ENCODE measurements at regions not wholly inside any gene's neighbourhood (a gene's known extent, or its start where the extent isn't known, plus 50 kb on each side); places are given as distances from the start of the nearest gene placed in this dataset.

DNA sequence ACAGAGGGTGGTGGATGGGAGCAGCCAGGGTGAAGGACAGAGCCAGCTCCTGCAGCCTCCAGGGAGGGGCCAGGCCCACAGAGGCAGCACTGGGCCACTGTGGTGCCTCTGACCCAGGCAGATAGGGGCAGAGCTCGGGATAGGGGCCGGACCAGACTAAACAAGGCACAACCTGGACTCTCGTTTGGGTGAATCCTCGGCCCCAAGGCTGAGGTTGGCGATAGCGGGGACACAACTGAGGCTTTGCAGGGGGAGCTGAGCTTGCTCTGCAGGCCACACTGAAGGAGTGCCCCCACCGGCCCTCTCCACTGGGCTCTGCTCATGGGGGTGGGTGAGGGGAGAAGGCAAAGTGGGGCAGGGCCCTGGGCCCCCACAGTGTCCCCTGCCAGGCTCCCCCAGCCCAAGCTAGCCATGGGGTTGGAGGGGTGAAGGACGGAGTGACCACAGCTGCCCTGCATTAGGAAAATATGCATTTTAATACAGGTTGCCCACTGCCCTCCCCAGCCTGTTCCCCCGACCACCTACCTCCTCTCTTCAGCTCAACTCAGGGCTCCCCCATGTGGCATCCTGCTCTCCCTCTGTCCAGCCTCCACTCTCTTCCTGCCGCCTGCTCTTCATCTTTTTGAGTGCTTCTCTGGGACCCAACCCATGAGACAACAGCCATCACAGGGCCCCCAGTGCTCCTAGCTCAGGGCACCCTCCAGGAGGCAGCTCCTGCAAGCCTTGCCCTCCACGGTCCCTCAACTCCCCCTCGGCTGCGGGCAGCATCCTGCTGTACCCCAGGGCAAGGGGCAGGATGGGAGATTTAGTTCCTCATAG, 152.8 kb downstream of the INHBB start:
- H3K4me1 Mint-ChIP-seq, result peaks cover 0 to 3% of the 10 kb centered on the region in 2 experiments; a peak in 1 of 4 replicates
- Histone ChIP-seq H3K27me3 (ENCODE audit: insufficient read depth, low read length) (no peaks in the 10 kb centered on the region; the same call in 1 of the 2 replicates), H3T11ph (ENCODE audit: low read length) (no peak overlapping the region)

More for the DNA sequence above, 152.8 kb downstream of the INHBB start:
- no peak overlapping the region for H2BK12ac ChIP-seq (ENCODE audit: insufficient read length, low read depth, low read length)
- no peak overlapping the region for H2BK120ac ChIP-seq (ENCODE audit: low read depth, low read length, poor library complexity, severe bottlenecking)
- no peak overlapping the region for H4K5ac ChIP-seq (ENCODE audit: insufficient read length, low read depth, low read length)
- H3K18ac ChIP-seq (ENCODE audit: insufficient read length, low read depth, low read length), result no peak overlapping the region
- no peaks in the 10 kb centered on the region for H3K79me2 ChIP-seq (ENCODE audit: insufficient read depth, low read length)
- no peaks in the 10 kb centered on the region for H4K20me1 ChIP-seq (ENCODE audit: control insufficient read depth, insufficient read depth, insufficient read length)
- DNase-seq, result no peak
- H3K56ac ChIP-seq (ENCODE audit: insufficient read length, low read depth, low read length), result no peak overlapping the region
- H4K8ac ChIP-seq (replicated peaks; ENCODE audit: insufficient read length, low read depth, low read length), result no peak overlapping the region
- TF ChIP-seq, protein P1, sequence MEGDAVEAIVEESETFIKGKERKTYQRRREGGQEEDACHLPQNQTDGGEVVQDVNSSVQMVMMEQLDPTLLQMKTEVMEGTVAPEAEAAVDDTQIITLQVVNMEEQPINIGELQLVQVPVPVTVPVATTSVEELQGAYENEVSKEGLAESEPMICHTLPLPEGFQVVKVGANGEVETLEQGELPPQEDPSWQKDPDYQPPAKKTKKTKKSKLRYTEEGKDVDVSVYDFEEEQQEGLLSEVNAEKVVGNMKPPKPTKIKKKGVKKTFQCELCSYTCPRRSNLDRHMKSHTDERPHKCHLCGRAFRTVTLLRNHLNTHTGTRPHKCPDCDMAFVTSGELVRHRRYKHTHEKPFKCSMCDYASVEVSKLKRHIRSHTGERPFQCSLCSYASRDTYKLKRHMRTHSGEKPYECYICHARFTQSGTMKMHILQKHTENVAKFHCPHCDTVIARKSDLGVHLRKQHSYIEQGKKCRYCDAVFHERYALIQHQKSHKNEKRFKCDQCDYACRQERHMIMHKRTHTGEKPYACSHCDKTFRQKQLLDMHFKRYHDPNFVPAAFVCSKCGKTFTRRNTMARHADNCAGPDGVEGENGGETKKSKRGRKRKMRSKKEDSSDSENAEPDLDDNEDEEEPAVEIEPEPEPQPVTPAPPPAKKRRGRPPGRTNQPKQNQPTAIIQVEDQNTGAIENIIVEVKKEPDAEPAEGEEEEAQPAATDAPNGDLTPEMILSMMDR (conservative IDR thresholded peaks at IDR 0.05), result no peak
- H3K4me2 ChIP-seq (ENCODE audit: insufficient read depth, insufficient read length, low read length), result no peak overlapping the region
- H3K23me2 ChIP-seq (ENCODE audit: insufficient read length, low read depth, low read length, poor library complexity, severe bottlenecking), result no peaks in the 10 kb centered on the region
- H3K27ac ChIP-seq (ENCODE audit: insufficient read length, low read depth, low read length), result no peak overlapping the region
- H2BK5ac ChIP-seq (ENCODE audit: insufficient read length, low read length), result no peak overlapping the region
- no peak overlapping the region for H4K91ac ChIP-seq (ENCODE audit: insufficient read length, low read depth, low read length)
- H2AK5ac ChIP-seq (ENCODE audit: insufficient read length, low read length), result no peak overlapping the region
- no peak overlapping the region for H3K23ac ChIP-seq (ENCODE audit: insufficient read length, low read depth, low read length)
- Mint-ChIP-seq H3K36me3 (ENCODE audit: insufficient read depth in 1 of 3, low read depth in 3 of 3) (no peaks in the 10 kb centered on the region), H3K27me3 (ENCODE audit: low read depth) (peaks cover 95% of the 10 kb centered on the region), H3K4me3 (no peak overlapping the region), H3K27ac (no peak overlapping the region), H3K9me3 (no peaks in the 10 kb centered on the region; a peak in 1 of 5 replicates)
- no peak overlapping the region for H2BK20ac ChIP-seq (ENCODE audit: low read depth, low read length, poor library complexity, severe bottlenecking)
- H3K4me1 ChIP-seq (ENCODE audit: insufficient read depth, low read length), result no peaks in the 10 kb centered on the region
- H3K9ac ChIP-seq (ENCODE audit: extremely low read depth, insufficient read length, low read length), result no peak overlapping the region
- no peak overlapping the region for H3K14ac ChIP-seq (ENCODE audit: insufficient read depth, low read length)
- no CpG with 5 or more reads among the region's 13 CpGs for WGBS (ENCODE audit: extremely low coverage, insufficient read length, low lambda C conversion rate)
- no peaks in the 10 kb centered on the region for H3K79me1 ChIP-seq (ENCODE audit: insufficient read depth, low read depth, low read length, poor library complexity, severe bottlenecking)
- H2AFZ ChIP-seq (ENCODE audit: low read length), result no peak overlapping the region
- no peak overlapping the region for H2BK15ac ChIP-seq (ENCODE audit: low read depth, low read length)
- no peaks in the 10 kb centered on the region for H3K9me3 ChIP-seq (ENCODE audit: control insufficient read depth, low read depth, low read length)
- H3K4ac ChIP-seq (ENCODE audit: low read depth, low read length), result no peak overlapping the region

Measured in H9 (cell line).